RWPE2 (cell line): ENCODE measurements at regions not wholly inside any gene's neighbourhood (a gene's known extent, or its start where the extent isn't known, plus 50 kb on each side); places are given as distances from the start of the nearest gene placed in this dataset.

ENCODE experiments used
- ATAC-seq: fragments of 200-7000 bp; cut with Tn5 transposase; 3 replicates; pipeline ENCODE4 v1.9.1; 2021; ENCODE audit warnings: low read depth
- DNase-seq: peaks from one replicate; pipeline ENCODE4 v3.0.0-alpha.2; 2020; ENCODE audit warnings: low spot score
- H3K27ac ChIP-seq: fragments of 450-650 bp; 2 replicates; pipeline ENCODE4 v1.5.1; 2017; ENCODE audit warnings: mild to moderate bottlenecking; ENCODE audit not compliant: poor library complexity, severe bottlenecking
- H3K27me3 ChIP-seq: fragments of 250-450 bp; sonication (Bioruptor Pico); 2 replicates; pipeline ENCODE4 v1.5.1; 2021; ENCODE audit warnings: mild to moderate bottlenecking, moderate library complexity; ENCODE audit not compliant: insufficient read depth, poor library complexity, severe bottlenecking
- H3K36me3 ChIP-seq: fragments of 250-450 bp; sonication (Bioruptor Pico); 2 replicates; pipeline ENCODE4 v1.5.1; 2020; ENCODE audit warnings: low read depth, mild to moderate bottlenecking, moderate library complexity
- H3K4me1 ChIP-seq: fragments of 250-450 bp; sonication (Bioruptor Pico); 2 replicates; pipeline ENCODE4 v1.5.1; 2021; ENCODE audit warnings: mild to moderate bottlenecking, moderate library complexity; ENCODE audit not compliant: insufficient read depth, poor library complexity, severe bottlenecking
- H3K4me3 ChIP-seq: fragments of 250-450 bp; sonication (Bioruptor Pico); 2 replicates; pipeline ENCODE4 v1.5.1; 2021; ENCODE audit warnings: mild to moderate bottlenecking, moderate library complexity; ENCODE audit not compliant: severe bottlenecking
- H3K9me3 ChIP-seq: fragments of 250-450 bp; sonication (Bioruptor Pico); 2 replicates; pipeline ENCODE4 v1.5.1; 2021; ENCODE audit warnings: mild to moderate bottlenecking, moderate library complexity; ENCODE audit not compliant: severe bottlenecking
- CTCF ChIP-seq: fragments of 450-650 bp; IDR thresholded peaks from one replicate; pipeline ENCODE4 v1.5.1; 2017; ENCODE audit warnings: mild to moderate bottlenecking, moderate library complexity; ENCODE audit not compliant: poor library complexity, severe bottlenecking

GRCh38 chr3:148460686-148461085, 237.0 kb upstream of the AGTR1 start:
- ATAC-seq: no peak
- Histone ChIP-seq H3K27ac (no peak overlapping the region), H3K27me3 (no peaks in the 10 kb centered on the region), H3K4me3 (no peak overlapping the region), H3K9me3 (no peaks in the 10 kb centered on the region), H3K36me3 (no peaks in the 10 kb centered on the region), H3K4me1 (no peaks in the 10 kb centered on the region)
- DNase-seq: no peak
- TF ChIP-seq CTCF: no peak

GRCh38 chr3:148464246-148464645, 233.5 kb upstream of the AGTR1 start:
- Histone ChIP-seq H3K9me3 (no peaks in the 10 kb centered on the region), H3K27me3 (no peaks in the 10 kb centered on the region), H3K27ac (no peak overlapping the region), H3K36me3 (no peaks in the 10 kb centered on the region), H3K4me3 (no peak overlapping the region), H3K4me1 (no peaks in the 10 kb centered on the region)
- ATAC-seq (no peak), DNase-seq (no peak)
- TF ChIP-seq CTCF: no peak

- no peaks in the 10 kb centered on the region for H3K27me3 ChIP-seq
- no peak for ATAC-seq
- no peak for TF ChIP-seq CTCF
- no peak overlapping the region for H3K4me3 ChIP-seq
- no peaks in the 10 kb centered on the region for H3K9me3 ChIP-seq
- H3K27ac ChIP-seq: no peak overlapping the region
- no peaks in the 10 kb centered on the region for H3K4me1 ChIP-seq
- H3K36me3 ChIP-seq: no peaks in the 10 kb centered on the region
- DNase-seq: no peak
Measured at GRCh38 chr3:148466143-148466542, 231.6 kb upstream of the AGTR1 start.

GRCh38 chr3:148466980-148467740, 230.5 kb upstream of the AGTR1 start:
- Histone ChIP-seq H3K4me1 (no peaks in the 10 kb centered on the region), H3K4me3 (no peak overlapping the region), H3K36me3 (no peaks in the 10 kb centered on the region), H3K27ac (no peak overlapping the region), H3K27me3 (no peaks in the 10 kb centered on the region), H3K9me3 (no peaks in the 10 kb centered on the region)
- no peak for TF ChIP-seq CTCF
- DNase-seq (no peak), ATAC-seq (no peak)

GRCh38 chr3:148477375-148477774, 220.3 kb upstream of the AGTR1 start:
- no peak for TF ChIP-seq CTCF
- H3K36me3 ChIP-seq: no peaks in the 10 kb centered on the region
- no peak overlapping the region for H3K27ac ChIP-seq
- no peaks in the 10 kb centered on the region for H3K27me3 ChIP-seq
- no peaks in the 10 kb centered on the region for H3K9me3 ChIP-seq
- DNase-seq (no peak), ATAC-seq (no peak)
- H3K4me1 ChIP-seq: no peaks in the 10 kb centered on the region
- H3K4me3 ChIP-seq: no peak overlapping the region
